ENCODE measurements at regions not wholly inside any gene's neighbourhood (a gene's known extent, or its start where the extent isn't known, plus 50 kb on each side); places are given as distances from the start of the nearest gene placed in this dataset.
A peak's percentile ranks its signal among the peaks of the same experiment; 100 is the strongest.

- DNase-seq (ENCODE audit: low read depth, low spot score) = no peak
- ChIA-PET POLR2A (no interaction called here), CTCF (no interaction called here)
- Histone ChIP-seq H3K27ac (ENCODE audit: low read depth, low read length) (no peak overlapping the region), H3K4me3 (ENCODE audit: low read depth, low read length) (no peak overlapping the region), H3K9me3 (ENCODE audit: control insufficient read depth, insufficient read depth, low read length) (no peaks in the 10 kb centered on the region), H3K27me3 (ENCODE audit: control insufficient read depth, insufficient read depth, low read length) (no peaks in the 10 kb centered on the region)
- TF ChIP-seq CTCF (IDR thresholded peaks at IDR 0.05; ENCODE audit: low read depth, low read length) = no peak
Measured at GRCh38 chr20:52496191-52496590, 304.6 kb upstream of the ZFP64 start.

GRCh38 chr20:52494244-52494643 is 302.7 kb upstream of the ZFP64 start:
- ChIA-PET CTCF (no interaction called here), POLR2A (interaction anchor here (0.9 kb wide), 1 partner anchor 35 kb away, joined by 5 read pairs; no protein-coding TSS in a partner anchor)
- no peaks in the 10 kb centered on the region for H3K9me3 ChIP-seq (ENCODE audit: control insufficient read depth, insufficient read depth, low read length)
- H3K27ac ChIP-seq (ENCODE audit: low read depth, low read length) = peak overlapping the region; percentile 49
- H3K4me3 ChIP-seq (ENCODE audit: low read depth, low read length) = peak overlapping the region; percentile 14
- DNase-seq (ENCODE audit: low read depth, low spot score) = peak; percentile 79
- H3K27me3 ChIP-seq (ENCODE audit: control insufficient read depth, insufficient read depth, low read length) = no peaks in the 10 kb centered on the region
- no peak for TF ChIP-seq CTCF (IDR thresholded peaks at IDR 0.05; ENCODE audit: low read depth, low read length)

GRCh38 chr20:52493171-52493721 is 301.7 kb upstream of the ZFP64 start:
- no peak for TF ChIP-seq CTCF (IDR thresholded peaks at IDR 0.05; ENCODE audit: low read depth, low read length)
- no peak for DNase-seq (ENCODE audit: low read depth, low spot score)
- ChIA-PET CTCF (no interaction called here), POLR2A (interaction anchor here (0.5 to 0.9 kb wide), 2 partner anchors 36 to 1414 kb away, joined by 3 to 6 read pairs; no protein-coding TSS in a partner anchor)
- Histone ChIP-seq H3K27ac (ENCODE audit: low read depth, low read length) (peak overlapping the region; percentile 54), H3K4me3 (ENCODE audit: low read depth, low read length) (peak overlapping the region; percentile 27), H3K27me3 (ENCODE audit: control insufficient read depth, insufficient read depth, low read length) (no peaks in the 10 kb centered on the region), H3K9me3 (ENCODE audit: control insufficient read depth, insufficient read depth, low read length) (no peaks in the 10 kb centered on the region)

GRCh38 chr20:52490711-52491430 is 299.3 kb upstream of the ZFP64 start:
- CTCF ChIA-PET = no interaction called here
- peak; percentile 85 for DNase-seq (ENCODE audit: low read depth, low spot score)
- H3K4me3 ChIP-seq (ENCODE audit: low read depth, low read length) = no peak overlapping the region
- H3K27me3 ChIP-seq (ENCODE audit: control insufficient read depth, insufficient read depth, low read length) = no peaks in the 10 kb centered on the region
- no peaks in the 10 kb centered on the region for H3K9me3 ChIP-seq (ENCODE audit: control insufficient read depth, insufficient read depth, low read length)
- POLR2A ChIA-PET = interaction anchor here (1.5 kb wide), 1 partner anchor 39 kb away, joined by 8 read pairs; no protein-coding TSS in a partner anchor
- peak overlapping the region; percentile 79 for H3K27ac ChIP-seq (ENCODE audit: low read depth, low read length)
- no peak for TF ChIP-seq CTCF (IDR thresholded peaks at IDR 0.05; ENCODE audit: low read depth, low read length)

GRCh38 chr20:52484438-52484837 is 292.9 kb upstream of the ZFP64 start:
- H3K9me3 ChIP-seq (ENCODE audit: control insufficient read depth, insufficient read depth, low read length) = no peaks in the 10 kb centered on the region
- no peak overlapping the region for H3K27ac ChIP-seq (ENCODE audit: low read depth, low read length)
- TF ChIP-seq CTCF (IDR thresholded peaks at IDR 0.05; ENCODE audit: low read depth, low read length) = no peak
- H3K27me3 ChIP-seq (ENCODE audit: control insufficient read depth, insufficient read depth, low read length) = no peaks in the 10 kb centered on the region
- H3K4me3 ChIP-seq (ENCODE audit: low read depth, low read length) = no peak overlapping the region
- CTCF ChIA-PET = interaction anchor here (0.7 kb wide), 1 partner anchor 1614 kb away, joined by 5 read pairs; no protein-coding TSS in a partner anchor
- peak; percentile 10 for DNase-seq (ENCODE audit: low read depth, low spot score)
- POLR2A ChIA-PET = interaction anchor here (0.7 to 1.1 kb wide), 2 partner anchors 15 to 45 kb away, joined by 3 to 6 read pairs; no protein-coding TSS in a partner anchor

All from AG04450 (cell line).